Transverse colon (tissue), 4 donors: ENCODE measurements at regions not wholly inside any gene's neighbourhood (a gene's known extent, or its start where the extent isn't known, plus 50 kb on each side); places are given as distances from the start of the nearest gene placed in this dataset.

Source experiments
- DNase-seq: peaks from one replicate; pipeline ENCODE4 v3.0.0-alpha.2; 2019
- H3K27ac ChIP-seq, 4 donors: fragments of 200-600 bp; sonication (generic); 2 replicates each; pipeline ENCODE4 v1.5.1; 2016 to 2018; ENCODE audit warnings: inconsistent platforms in 4 of 4
- H3K27me3 ChIP-seq: fragments of 200-600 bp; sonication (generic); 2 replicates; pipeline ENCODE4 v1.5.1; 2017; ENCODE audit warnings: inconsistent platforms
- H3K36me3 ChIP-seq, 4 donors: fragments of 200-600 bp; sonication (generic); 2 replicates each; pipeline ENCODE4 v1.5.1; 2017 to 2019; ENCODE audit warnings: inconsistent platforms in 4 of 4
- H3K4me1 ChIP-seq, 4 donors: fragments of 200-600 bp; sonication (generic); 2 replicates each; pipeline ENCODE4 v1.5.1; 2017 to 2020; ENCODE audit warnings: inconsistent platforms in 4 of 4
- H3K4me3 ChIP-seq, 4 donors: fragments of 200-600 bp; sonication (generic); 1 replicate in 1 of 4; 2 replicates in 3 of 4; pipeline versions ENCODE4 v1.5.1 to v1.6.1; 2017 to 2019; ENCODE audit warnings: inconsistent platforms in 4 of 4
- H3K9me3 ChIP-seq, 2 donors: fragments of 200-600 bp; sonication (generic); 2 replicates each; pipeline ENCODE4 v1.5.1; 2017 to 2019; ENCODE audit warnings: inconsistent platforms in 2 of 2
- CTCF ChIP-seq, 5 experiments: fragments of 200-600 bp in 3 of 5; fragments of 450-650 bp in 2 of 5; sonication (generic) in 3 of 5; IDR thresholded peaks; 1 replicate in 2 of 5; 2 replicates in 3 of 5; pipeline ENCODE4 v1.5.1; 2016 to 2017; ENCODE audit warnings: antibody characterized with exemption in 5 of 5, inconsistent platforms in 3 of 5, mild to moderate bottlenecking in 2 of 5, moderate library complexity in 1 of 5
- EP300 ChIP-seq: sonication (generic); formaldehyde crosslinking; IDR thresholded peaks from one replicate; pipeline ENCODE4 v1.6.1; 2017; ENCODE audit warnings: antibody characterized with exemption, low read depth
- POLR2A ChIP-seq: fragments of 450-650 bp; IDR thresholded peaks from one replicate; pipeline ENCODE4 v1.6.1; 2016; ENCODE audit warnings: antibody characterized with exemption, mild to moderate bottlenecking, moderate library complexity
- POLR2AphosphoS5 ChIP-seq, 3 donors: sonication (generic); formaldehyde crosslinking; IDR thresholded peaks; one replicate each; pipeline ENCODE4 v1.6.1; 2016; ENCODE audit warnings: antibody characterized with exemption in 3 of 3
- WGBS, 2 donors: methylation state at CpG; one replicate each; pipeline ENCODE4 v1.1.5; 2018; ENCODE audit warnings: low coverage in 1 of 2; 5-methylcytosine and 5-hydroxymethylcytosine counted together
- in situ Hi-C, 4 donors: fragments of 200-750 bp; cut with MboI; loops; one replicate each; pipeline versions ENCODE4 v1.15.0 to v1.15.1; 2017; ENCODE audit warnings: low sequenced_read_pairs in 3 of 4, low pct_ligation_motif_present in 1 of 4, low pct_unique_long_range_greater_than_20kb in 1 of 4
- intact Hi-C: fragments of 100-400 bp; cut with DNase I; formaldehyde crosslinking; loops from one replicate; pipeline ENCODE4 v1.15.1; 2023; ENCODE audit warnings: low total_unique reads

- Histone ChIP-seq H3K36me3 (no peaks in the 10 kb centered on the region), H3K4me3 (no peak overlapping the region), H3K27ac (no peak overlapping the region), H3K4me1 (no peaks in the 10 kb centered on the region), H3K9me3 (no peaks in the 10 kb centered on the region), H3K27me3 (no peaks in the 10 kb centered on the region)
- no peak for DNase-seq
- intact Hi-C loops (no loop called here), in situ Hi-C loops (no loop called here)
- 70 to 79% methylated on average over 8 of the region's 8 CpGs for WGBS, 2 donors
- no peak for TF ChIP-seq CTCF (IDR thresholded peaks at IDR 0.05)
- no peak for TF ChIP-seq POLR2A
- no peak for TF ChIP-seq EP300
- TF ChIP-seq POLR2AphosphoS5 (IDR thresholded peaks at IDR 0.05): no peak
Observed at GRCh38 chr2:226334981-226335720, 464.5 kb downstream of the IRS1 start.

- no peaks in the 10 kb centered on the region for H3K27me3 ChIP-seq
- in situ Hi-C loops: no loop called here
- no peaks in the 10 kb centered on the region for H3K9me3 ChIP-seq
- no peak overlapping the region for H3K4me3 ChIP-seq
- TF ChIP-seq POLR2AphosphoS5 (IDR thresholded peaks at IDR 0.05) (no peak), CTCF (IDR thresholded peaks at IDR 0.05) (no peak), POLR2A (no peak), EP300 (no peak)
- no peak overlapping the region for H3K27ac ChIP-seq
- no peaks in the 10 kb centered on the region for H3K4me1 ChIP-seq
- intact Hi-C loops: no loop called here
- no peak for DNase-seq
- no peaks in the 10 kb centered on the region for H3K36me3 ChIP-seq
- 77 to 97% methylated on average over 3 to 4 of the region's 4 CpGs for WGBS, 2 donors
Observed at GRCh38 chr2:226333388-226333787, 466.2 kb downstream of the IRS1 start.

- Histone ChIP-seq H3K4me1 (no peaks in the 10 kb centered on the region), H3K36me3 (no peaks in the 10 kb centered on the region), H3K27ac (no peak overlapping the region), H3K27me3 (no peaks in the 10 kb centered on the region), H3K9me3 (no peaks in the 10 kb centered on the region), H3K4me3 (no peak overlapping the region)
- intact Hi-C loops: no loop called here
- TF ChIP-seq POLR2AphosphoS5 (IDR thresholded peaks at IDR 0.05) (no peak), CTCF (IDR thresholded peaks at IDR 0.05) (no peak), EP300 (no peak), POLR2A (no peak)
- no peak for DNase-seq
- in situ Hi-C loops: no loop called here
Observed at GRCh38 chr2:226330206-226330605, 469.4 kb downstream of the IRS1 start.

- Histone ChIP-seq H3K9me3 (no peaks in the 10 kb centered on the region), H3K27ac (no peak overlapping the region), H3K36me3 (no peaks in the 10 kb centered on the region), H3K4me3 (no peak overlapping the region), H3K4me1 (no peaks in the 10 kb centered on the region), H3K27me3 (no peaks in the 10 kb centered on the region)
- in situ Hi-C loops: no loop called here
- TF ChIP-seq POLR2A: no peak
- TF ChIP-seq POLR2AphosphoS5 (IDR thresholded peaks at IDR 0.05): no peak
- no peak for TF ChIP-seq EP300
- TF ChIP-seq CTCF (IDR thresholded peaks at IDR 0.05): no peak
- 88% methylated on average over 4 of the region's 4 CpGs; no CpG with 5 or more reads in 1 of the 2 donors for WGBS, 2 donors
- DNase-seq: no peak
- intact Hi-C loops: no loop called here
Observed at GRCh38 chr2:226329180-226329579, 470.4 kb downstream of the IRS1 start.
